DOHH2 (cell line): ENCODE measurements at regions not wholly inside any gene's neighbourhood (a gene's known extent, or its start where the extent isn't known, plus 50 kb on each side); places are given as distances from the start of the nearest gene placed in this dataset.

ENCODE experiments used
- CTCF ChIP-seq: fragments of 200-600 bp; sonication (generic); IDR thresholded peaks from one replicate; pipeline ENCODE4 v1.5.1; 2014; ENCODE audit warnings: antibody characterized with exemption, mild to moderate bottlenecking, low read depth, low read length; ENCODE audit not compliant: poor library complexity, severe bottlenecking
- EZH2phosphoT487 ChIP-seq: fragments of 200-600 bp; sonication (generic); IDR thresholded peaks from 2 replicates; pipeline ENCODE4 v1.6.1; 2017; ENCODE audit warnings: borderline replicate concordance, mild to moderate bottlenecking, antibody characterized with exemption, low read length, moderate library complexity, mixed read lengths

GRCh38 chr17:65405563-65405962, 155.9 kb downstream of the AXIN2 start:
- no peak for TF ChIP-seq CTCF
- TF ChIP-seq EZH2phosphoT487: no peak
